HTR-8/SVneo (cell line): ENCODE measurements at regions not wholly inside any gene's neighbourhood (a gene's known extent, or its start where the extent isn't known, plus 50 kb on each side); places are given as distances from the start of the nearest gene placed in this dataset.
"Not testable (repeated sequence)": the region's sequence is repeated elsewhere in the genome, so short reads cannot be mapped to it uniquely, and the experiment has no call there.

Source experiments
- DNase-seq: peaks from one replicate; pipeline ENCODE4 v3.0.0; 2011; ENCODE audit warnings: low spot score, mixed read lengths; ENCODE audit not compliant: insufficient read length
- FAIRE-seq: peaks from 2 replicates; lab custom pipeline; 2011; peaks lifted over from hg19 to GRCh38; lab: Jason Lieb, UNC

GRCh38 chr3:16765661-16766060, 119.1 kb upstream of the PLCL2 start:
- DNase-seq: no peak
- no peak for FAIRE-seq

DNA sequence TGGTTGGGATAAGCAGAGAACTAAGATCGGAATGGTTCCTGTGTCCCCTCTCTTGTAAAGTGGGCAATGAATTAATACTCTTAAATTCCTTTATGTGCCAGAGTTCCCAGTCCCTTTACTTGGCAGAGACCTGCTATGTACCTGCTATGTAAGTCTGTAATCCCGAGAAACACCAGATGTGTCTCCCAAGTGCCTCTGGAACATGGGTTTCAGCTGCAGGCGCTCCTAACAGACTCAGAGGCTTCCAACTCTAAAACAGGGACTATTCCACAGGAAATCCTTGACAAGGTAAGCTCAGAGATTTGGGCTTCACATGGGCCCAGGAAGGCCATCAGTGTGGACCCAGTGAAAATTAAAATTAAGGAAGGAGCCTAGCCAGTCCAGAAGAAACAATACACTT, 117.7 kb upstream of the PLCL2 start:
- FAIRE-seq (no peak), DNase-seq (no peak)

DNA sequence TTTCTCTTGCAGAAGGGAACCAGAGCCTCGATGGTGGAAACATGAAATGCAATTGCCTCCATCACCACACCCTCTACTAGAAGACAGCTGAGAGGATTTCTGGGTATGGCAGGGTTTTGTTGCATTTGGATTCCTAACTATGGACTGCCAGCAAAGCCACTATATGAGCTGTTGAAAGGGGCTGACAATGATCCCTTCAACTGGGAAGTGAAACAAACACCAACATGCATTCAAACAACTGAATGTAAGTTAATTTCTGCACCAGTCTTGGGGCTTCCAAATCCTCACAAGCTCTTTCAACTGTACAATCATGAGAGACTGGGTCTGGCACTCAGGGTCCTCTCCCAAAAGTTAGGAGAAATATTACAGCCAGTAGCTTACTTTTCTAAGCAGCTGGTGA, 116.7 kb upstream of the PLCL2 start:
- no peak for DNase-seq
- no peak for FAIRE-seq

DNA sequence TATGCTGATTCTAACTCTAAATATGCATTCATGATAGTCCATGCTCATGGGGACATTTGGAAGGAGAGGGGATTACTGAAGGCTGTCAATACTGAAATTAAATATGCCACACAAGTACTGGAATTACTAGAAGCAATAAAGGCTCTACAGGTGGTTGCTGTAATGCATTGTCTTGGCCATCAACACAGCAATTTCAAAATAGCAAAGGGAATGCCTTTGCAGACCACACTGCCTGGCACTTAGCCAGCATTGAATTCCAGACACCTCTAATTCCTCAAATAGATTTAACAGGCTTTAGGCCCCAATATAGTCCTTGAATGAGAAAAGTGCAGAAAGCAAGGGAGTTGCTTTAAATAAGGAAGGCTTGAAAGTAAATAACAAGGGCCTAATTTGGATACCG, 115.8 kb upstream of the PLCL2 start:
- FAIRE-seq: no peak
- no peak for DNase-seq

DNA sequence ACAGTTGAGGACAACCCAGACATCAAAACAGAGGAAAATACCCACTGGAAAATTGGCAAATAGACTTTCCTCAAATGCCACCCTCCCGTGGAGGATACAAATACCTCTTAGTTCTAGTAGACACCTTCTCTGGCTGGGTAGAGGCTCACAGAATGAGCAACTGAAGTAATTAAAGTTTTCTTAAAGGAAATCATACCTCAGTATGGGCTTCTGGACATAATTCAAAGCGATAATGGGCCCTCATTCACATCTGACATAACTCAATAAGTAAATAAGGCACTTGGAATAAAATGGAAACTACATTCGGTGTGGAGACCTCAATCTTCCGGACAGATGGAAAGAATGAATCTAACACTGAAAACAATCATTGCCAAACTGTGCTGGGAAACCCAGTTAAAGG, 115.2 kb upstream of the PLCL2 start:
- DNase-seq (no peak), FAIRE-seq (no peak)

GRCh38 chr3:16770021-16770420, 114.7 kb upstream of the PLCL2 start:
- no peak for DNase-seq
- FAIRE-seq: no peak

- FAIRE-seq (no peak), DNase-seq (no peak)
Observed at GRCh38 chr3:16770792-16771191, 114.0 kb upstream of the PLCL2 start.

- not testable (repeated sequence) for FAIRE-seq, DNase-seq
Observed at GRCh38 chr3:16773594-16773993, 111.2 kb upstream of the PLCL2 start.

- not testable (repeated sequence) for DNase-seq, FAIRE-seq
Observed at GRCh38 chr3:16774536-16774935, 110.2 kb upstream of the PLCL2 start.

GRCh38 chr3:16784973-16785372, 99.8 kb upstream of the PLCL2 start:
- no peak for FAIRE-seq
- no peak for DNase-seq

GRCh38 chr3:16785465-16785864, 99.3 kb upstream of the PLCL2 start:
- no peak for DNase-seq
- FAIRE-seq: peak; percentile 4

GRCh38 chr3:16788440-16789056, 96.2 kb upstream of the PLCL2 start:
- FAIRE-seq (no peak), DNase-seq (no peak)

GRCh38 chr3:16789344-16790120, 95.2 kb upstream of the PLCL2 start:
- no peak for DNase-seq
- no peak for FAIRE-seq

DNA sequence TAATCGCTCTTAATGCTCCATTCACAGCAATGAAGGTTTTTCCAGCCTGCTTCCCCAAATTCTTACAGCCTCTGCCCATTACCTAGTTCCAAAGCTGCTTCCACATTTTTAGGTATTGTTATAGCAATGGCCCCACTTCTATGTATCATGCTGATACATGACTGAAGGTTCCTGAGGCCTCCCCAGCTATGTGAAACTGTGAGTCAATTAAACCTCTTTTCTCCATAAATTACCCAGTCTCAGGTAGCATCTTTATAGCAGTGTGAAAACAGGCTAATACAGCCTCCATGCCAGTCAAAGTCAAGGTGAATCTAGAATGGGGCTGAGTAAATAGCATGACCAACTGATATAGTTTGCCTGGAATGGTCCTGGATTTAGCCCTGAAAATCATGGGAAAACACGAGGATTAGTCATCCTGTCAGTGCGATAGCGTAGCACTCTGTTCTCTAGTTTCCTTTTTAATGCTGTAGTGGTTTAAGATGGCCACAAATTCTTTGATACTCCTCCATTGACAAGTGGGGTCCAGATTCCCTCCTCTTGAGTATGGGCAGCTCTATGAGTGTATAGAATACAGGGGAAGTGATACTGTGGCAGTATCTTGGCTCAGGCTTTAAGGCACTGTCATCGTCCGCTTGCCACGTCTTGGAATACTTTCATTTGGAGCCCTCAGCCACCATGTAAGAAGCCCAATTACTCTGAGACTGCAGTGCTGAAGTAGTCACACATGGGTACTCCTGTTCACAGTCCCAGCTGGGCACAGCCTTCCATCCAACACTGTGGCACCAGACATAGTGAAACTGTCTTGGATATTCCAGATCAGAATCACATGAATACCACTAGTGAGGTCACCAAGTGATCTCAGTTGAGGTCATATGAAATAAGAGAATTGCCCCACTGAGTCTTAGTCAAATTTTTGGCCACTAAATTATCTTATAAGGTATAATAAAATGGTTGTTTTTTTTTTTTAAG, 94.0 kb upstream of the PLCL2 start:
- DNase-seq (no peak), FAIRE-seq (no peak)

DNA sequence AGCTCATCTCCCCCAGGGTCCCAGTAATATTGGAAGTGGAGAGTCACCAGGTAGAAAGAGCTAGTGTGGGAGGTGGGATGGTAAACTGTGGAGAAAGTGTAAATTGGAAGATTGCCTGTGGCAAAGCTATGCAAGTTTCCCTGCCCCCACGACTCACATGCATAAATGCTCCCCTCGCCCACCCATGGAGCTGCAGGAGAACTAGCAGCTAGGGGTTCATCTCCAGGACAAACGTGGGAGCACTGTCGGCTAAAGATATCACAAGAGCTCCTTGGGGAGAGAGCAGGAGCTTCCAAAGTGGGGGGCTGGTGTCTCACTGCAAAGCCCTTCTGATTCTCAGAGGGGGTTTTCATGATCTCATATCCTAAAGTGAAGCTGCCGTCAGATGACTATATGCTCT, 91.4 kb upstream of the PLCL2 start:
- FAIRE-seq (peak; percentile 20), DNase-seq (no peak)

- FAIRE-seq: no peak
- no peak for DNase-seq
Observed at GRCh38 chr3:16794257-16794656, 90.5 kb upstream of the PLCL2 start.

- DNase-seq (no peak), FAIRE-seq (no peak)
Observed at GRCh38 chr3:16795581-16795980, 89.2 kb upstream of the PLCL2 start.

GRCh38 chr3:16797831-16798230, 86.9 kb upstream of the PLCL2 start:
- no peak for DNase-seq
- no peak for FAIRE-seq

DNA sequence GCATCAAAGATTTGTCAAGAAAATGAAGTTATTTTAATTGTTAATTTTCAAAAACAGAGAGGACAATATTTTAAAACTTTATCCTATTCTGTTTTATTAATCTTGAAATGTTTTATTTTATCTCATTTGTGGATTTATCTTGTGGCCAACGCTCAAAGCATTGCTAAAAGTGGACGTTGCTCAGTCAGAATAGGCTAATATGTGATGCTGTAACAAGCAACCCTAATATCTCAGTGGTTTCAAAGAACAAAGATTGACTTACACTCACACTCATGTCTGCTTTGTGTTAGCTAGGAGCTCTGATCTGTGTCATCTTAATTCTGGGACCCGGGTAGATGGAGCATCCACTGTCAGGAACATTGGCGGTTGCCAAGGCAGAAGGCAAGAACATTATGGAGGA, 86.0 kb upstream of the PLCL2 start:
- DNase-seq (no peak), FAIRE-seq (no peak)

GRCh38 chr3:16800361-16800760, 84.4 kb upstream of the PLCL2 start:
- DNase-seq (no peak), FAIRE-seq (no peak)

DNA sequence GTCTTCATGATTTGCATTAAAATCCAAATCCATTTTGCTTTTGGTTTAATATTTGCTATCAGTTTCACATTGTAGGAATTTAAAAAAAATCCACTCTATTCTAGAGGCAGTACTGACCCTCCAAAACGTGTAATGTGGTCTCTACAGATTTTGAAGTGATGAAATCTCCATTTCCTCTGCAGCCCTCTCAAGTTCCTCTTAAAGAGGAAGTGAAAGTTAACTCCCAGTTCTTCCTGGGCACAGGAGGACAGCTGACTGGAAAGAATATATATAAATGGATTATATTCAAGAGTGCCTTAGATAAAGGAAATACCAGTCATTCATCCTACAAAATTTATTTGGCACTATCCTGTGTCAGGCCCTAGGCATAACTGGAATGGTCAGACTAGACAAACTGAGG, 83.5 kb upstream of the PLCL2 start:
- DNase-seq: no peak
- FAIRE-seq: no peak
